ENCODE measurements at regions not wholly inside any gene's neighbourhood (a gene's known extent, or its start where the extent isn't known, plus 50 kb on each side); places are given as distances from the start of the nearest gene placed in this dataset.

- WGBS, 2 donors = 69 to 72% methylated on average over 6 of the region's 6 CpGs
- H3K27me3 ChIP-seq = no peaks in the 10 kb centered on the region
- TF ChIP-seq CTCF (IDR thresholded peaks at IDR 0.05) = no peak
- intact Hi-C loops (cut with DNase I) = no loop called here
- FAIRE-seq (no peak), ATAC-seq (no peak), DNase-seq (no peak)
- no peaks in the 10 kb centered on the region for H3K36me3 ChIP-seq
- H3K9me3 ChIP-seq = no peaks in the 10 kb centered on the region
- no peaks in the 10 kb centered on the region for H3K4me1 ChIP-seq
- no peak overlapping the region for H3K27ac ChIP-seq
- no peak overlapping the region for H3K4me3 ChIP-seq
These were observed 52.6 kb upstream of the SALL4 start for GRCh38 chr20:51854921-51855320.
